Loucy (cell line): ENCODE measurements at regions not wholly inside any gene's neighbourhood (a gene's known extent, or its start where the extent isn't known, plus 50 kb on each side); places are given as distances from the start of the nearest gene placed in this dataset.

Experiments used
- EZH2phosphoT487 ChIP-seq: fragments of 200-600 bp; IDR thresholded peaks from 2 replicates; pipeline ENCODE4 v1.6.1; 2018; ENCODE audit warnings: antibody characterized with exemption, mild to moderate bottlenecking, moderate library complexity, borderline replicate concordance
- TF ChIP-seq, protein P1 (sequence below): fragments of 200-600 bp; sonication (generic); conservative IDR thresholded peaks from 2 replicates; pipeline ENCODE4 v1.5.1; 2014; ENCODE audit warnings: mild to moderate bottlenecking, antibody characterized with exemption, low read length

DNA sequence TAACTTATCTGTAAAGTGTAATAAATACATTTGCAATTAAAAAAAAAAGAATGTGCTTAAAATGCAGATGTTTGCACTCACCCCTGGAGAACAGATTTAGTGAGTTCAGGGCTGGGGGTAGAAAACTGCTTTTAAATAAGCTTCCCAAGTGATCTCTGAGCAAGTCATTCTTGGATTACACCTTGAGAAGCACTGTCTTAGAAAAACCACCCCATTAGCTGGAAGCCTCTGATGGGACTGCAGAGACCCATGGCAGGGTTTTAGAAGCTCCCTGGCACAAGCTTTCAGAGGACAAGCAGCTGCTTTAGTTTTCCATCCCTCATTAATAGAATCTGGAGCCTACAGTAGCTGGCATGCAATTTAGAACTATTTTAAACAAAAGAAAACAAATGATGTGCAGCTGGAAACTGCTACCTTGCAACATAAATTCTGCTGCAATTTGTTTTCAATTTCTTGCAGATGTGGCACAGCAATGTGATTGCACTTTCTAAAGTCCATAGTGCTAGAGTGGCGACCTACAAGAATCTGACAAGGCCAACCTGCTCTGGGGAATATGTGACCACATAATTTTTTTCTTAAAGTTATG, 141.5 kb downstream of the CDC42EP3 start:
- TF ChIP-seq, protein P1, sequence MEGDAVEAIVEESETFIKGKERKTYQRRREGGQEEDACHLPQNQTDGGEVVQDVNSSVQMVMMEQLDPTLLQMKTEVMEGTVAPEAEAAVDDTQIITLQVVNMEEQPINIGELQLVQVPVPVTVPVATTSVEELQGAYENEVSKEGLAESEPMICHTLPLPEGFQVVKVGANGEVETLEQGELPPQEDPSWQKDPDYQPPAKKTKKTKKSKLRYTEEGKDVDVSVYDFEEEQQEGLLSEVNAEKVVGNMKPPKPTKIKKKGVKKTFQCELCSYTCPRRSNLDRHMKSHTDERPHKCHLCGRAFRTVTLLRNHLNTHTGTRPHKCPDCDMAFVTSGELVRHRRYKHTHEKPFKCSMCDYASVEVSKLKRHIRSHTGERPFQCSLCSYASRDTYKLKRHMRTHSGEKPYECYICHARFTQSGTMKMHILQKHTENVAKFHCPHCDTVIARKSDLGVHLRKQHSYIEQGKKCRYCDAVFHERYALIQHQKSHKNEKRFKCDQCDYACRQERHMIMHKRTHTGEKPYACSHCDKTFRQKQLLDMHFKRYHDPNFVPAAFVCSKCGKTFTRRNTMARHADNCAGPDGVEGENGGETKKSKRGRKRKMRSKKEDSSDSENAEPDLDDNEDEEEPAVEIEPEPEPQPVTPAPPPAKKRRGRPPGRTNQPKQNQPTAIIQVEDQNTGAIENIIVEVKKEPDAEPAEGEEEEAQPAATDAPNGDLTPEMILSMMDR: no peak
- TF ChIP-seq EZH2phosphoT487: no peak
